Inflammatory macrophage (primary cell): ENCODE measurements at regions not wholly inside any gene's neighbourhood (a gene's known extent, or its start where the extent isn't known, plus 50 kb on each side); places are given as distances from the start of the nearest gene placed in this dataset.

Source experiments
- DNase-seq, 2 donors: peaks; one replicate each; pipeline ENCODE4 v3.0.0-alpha.2; 2020 to 2022

GRCh38 chr4:19776021-19776459 is 475.7 kb upstream of the SLIT2 start:
- DNase-seq = no peak

- DNase-seq = no peak
Observed at GRCh38 chr4:19774690-19775256, 476.9 kb upstream of the SLIT2 start.

- no peak for DNase-seq
Observed at GRCh38 chr4:19772581-19772980, 479.1 kb upstream of the SLIT2 start.

GRCh38 chr4:19756661-19757060 is 495.0 kb upstream of the SLIT2 start:
- no peak for DNase-seq

GRCh38 chr4:19752599-19752998 is 499.1 kb upstream of the SLIT2 start:
- no peak for DNase-seq

- no peak for DNase-seq
Observed at GRCh38 chr4:19748519-19749479, 502.9 kb upstream of the SLIT2 start.

- DNase-seq = no peak
Observed at GRCh38 chr4:19746377-19746776, 505.3 kb upstream of the SLIT2 start.

GRCh38 chr4:19743115-19743638 is 508.5 kb upstream of the SLIT2 start:
- no peak for DNase-seq

GRCh38 chr4:19739101-19739651 is 512.5 kb upstream of the SLIT2 start:
- DNase-seq = no peak

GRCh38 chr4:19736968-19737756 is 514.5 kb upstream of the SLIT2 start:
- no peak for DNase-seq

GRCh38 chr4:19735012-19735411 is 516.7 kb upstream of the SLIT2 start:
- DNase-seq = no peak

GRCh38 chr4:19729886-19730651 is 521.6 kb upstream of the SLIT2 start:
- DNase-seq = no peak

- DNase-seq = no peak
Observed at GRCh38 chr4:19728773-19729172, 522.9 kb upstream of the SLIT2 start.

GRCh38 chr4:19727141-19727540 is 524.6 kb upstream of the SLIT2 start:
- DNase-seq = no peak

GRCh38 chr4:19725130-19725529 is 526.6 kb upstream of the SLIT2 start:
- DNase-seq = no peak

GRCh38 chr4:19722404-19722803 is 529.3 kb upstream of the SLIT2 start:
- DNase-seq = no peak

- no peak for DNase-seq
Observed at GRCh38 chr4:19721587-19721986, 530.1 kb upstream of the SLIT2 start.

GRCh38 chr4:19720610-19721009 is 531.1 kb upstream of the SLIT2 start:
- no peak for DNase-seq

GRCh38 chr4:19720190-19720589 is 531.5 kb upstream of the SLIT2 start:
- no peak for DNase-seq

- no peak for DNase-seq
Observed at GRCh38 chr4:19711871-19712270, 539.8 kb upstream of the SLIT2 start.

- DNase-seq = no peak
Observed at GRCh38 chr4:19707876-19708275, 543.8 kb upstream of the SLIT2 start.

- DNase-seq = no peak
Observed at GRCh38 chr4:19703391-19703790, 548.3 kb upstream of the SLIT2 start.
